Stomach smooth muscle (tissue), 2 donors: ENCODE measurements at regions not wholly inside any gene's neighbourhood (a gene's known extent, or its start where the extent isn't known, plus 50 kb on each side); places are given as distances from the start of the nearest gene placed in this dataset.

Experiments used
- H3K27ac ChIP-seq: one replicate; pipeline ENCODE4 v1.7.0; 2013; ENCODE audit warnings: mild to moderate bottlenecking, low read length, inconsistent platforms
- H3K27me3 ChIP-seq, 2 donors: one replicate each; pipeline ENCODE4 v1.7.0; 2013; ENCODE audit warnings: low read length in 2 of 2; ENCODE audit not compliant: insufficient read depth in 2 of 2, control insufficient read depth in 1 of 2
- H3K36me3 ChIP-seq, 2 donors: one replicate each; pipeline ENCODE4 v1.7.0; 2013; ENCODE audit warnings: low read length in 2 of 2; ENCODE audit not compliant: control insufficient read depth in 2 of 2, insufficient read depth in 2 of 2
- H3K4me1 ChIP-seq: one replicate; pipeline ENCODE4 v1.7.0; 2013; ENCODE audit warnings: low read length; ENCODE audit not compliant: control insufficient read depth, insufficient read depth
- H3K4me3 ChIP-seq, 2 donors: one replicate each; pipeline ENCODE4 v1.7.0; 2013; ENCODE audit warnings: low read length in 2 of 2
- H3K9ac ChIP-seq, 2 donors: one replicate each; pipeline ENCODE4 v1.7.0; 2013; ENCODE audit warnings: low read length in 2 of 2, mild to moderate bottlenecking in 1 of 2
- H3K9me3 ChIP-seq, 2 donors: one replicate each; pipeline ENCODE4 v1.7.0; 2013; ENCODE audit warnings: low read length in 2 of 2; ENCODE audit not compliant: control insufficient read depth in 2 of 2
- donor health status: healthy.
- donor health status: Pancreatic carcinoma.

DNA sequence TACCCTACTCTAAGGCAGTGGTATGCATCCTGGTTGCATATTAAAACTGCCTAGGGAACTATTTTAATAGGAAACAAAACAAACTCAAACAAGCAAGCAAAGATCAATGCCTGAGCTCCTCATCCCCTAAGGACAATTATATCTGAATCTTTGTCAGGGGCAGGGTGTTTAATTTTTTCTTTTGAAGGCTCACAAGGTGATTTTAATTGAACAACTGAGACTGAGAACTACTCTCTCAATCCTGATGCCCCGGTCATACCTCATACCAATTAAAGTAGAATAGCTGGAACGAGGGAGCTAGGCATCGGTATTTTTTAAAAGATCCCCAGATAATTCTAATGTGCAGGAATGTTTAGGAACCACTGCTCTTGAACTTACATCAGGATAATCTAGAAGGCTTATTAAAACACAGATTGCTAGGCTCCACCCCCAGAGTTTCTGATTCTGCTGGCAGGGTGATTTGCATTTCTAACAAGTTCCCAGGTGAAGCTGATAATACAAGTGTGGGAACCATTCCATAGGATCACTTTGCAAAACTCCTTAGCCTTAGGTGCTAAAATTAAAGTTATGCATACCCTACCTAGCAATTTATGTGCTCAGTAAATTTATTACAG is 416.5 kb downstream of the GUCY1A2 start:
- Histone ChIP-seq H3K36me3 (no peaks in the 10 kb centered on the region), H3K4me1 (no peaks in the 10 kb centered on the region), H3K4me3 (no peak overlapping the region), H3K27ac (no peak overlapping the region), H3K9ac (no peak overlapping the region), H3K9me3 (no peaks in the 10 kb centered on the region), H3K27me3 (no peaks in the 10 kb centered on the region)

DNA sequence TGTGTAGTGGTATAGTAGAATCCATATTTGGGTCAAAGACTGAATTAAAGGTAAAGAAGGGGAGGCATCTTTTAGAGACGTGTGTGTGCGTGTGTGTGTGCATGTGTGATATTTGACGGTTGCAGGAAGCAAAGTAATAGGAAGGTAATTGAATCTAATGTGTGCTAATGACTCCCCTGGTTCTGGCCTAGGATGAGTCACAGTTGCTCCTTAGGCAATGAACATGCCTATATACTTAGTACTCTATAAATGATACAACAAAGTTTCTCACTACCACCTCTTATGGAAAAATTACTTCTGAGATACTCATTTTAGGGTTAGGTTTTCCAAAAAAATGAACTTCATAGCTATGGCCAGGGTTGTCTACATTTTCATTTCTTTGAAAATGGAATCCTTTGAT is 409.6 kb downstream of the GUCY1A2 start:
- Histone ChIP-seq H3K36me3 (no peaks in the 10 kb centered on the region), H3K27ac (no peak overlapping the region), H3K4me3 (no peak overlapping the region), H3K9me3 (no peaks in the 10 kb centered on the region), H3K27me3 (no peaks in the 10 kb centered on the region), H3K4me1 (no peaks in the 10 kb centered on the region), H3K9ac (no peak overlapping the region)

DNA sequence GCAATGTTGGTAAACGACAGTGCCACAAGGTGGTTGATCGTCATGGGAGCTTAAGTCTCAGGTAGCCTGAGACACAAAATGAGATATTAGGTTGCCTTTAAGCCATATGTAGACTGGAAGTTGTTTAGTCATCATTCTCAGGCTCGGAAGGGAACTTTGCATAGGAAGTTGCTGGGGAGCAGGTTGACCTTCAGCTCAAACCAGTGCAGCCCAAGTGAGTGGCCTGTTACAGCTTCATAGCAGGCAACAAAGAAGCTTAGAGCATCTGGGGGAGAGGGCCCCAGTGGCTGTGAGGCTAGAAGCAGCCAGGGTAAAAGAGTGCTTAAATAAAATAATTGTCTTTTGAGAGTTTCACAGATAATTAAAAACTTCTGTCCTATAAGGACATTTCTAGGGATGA is 404.0 kb downstream of the GUCY1A2 start:
- Histone ChIP-seq H3K4me3 (no peak overlapping the region), H3K4me1 (no peaks in the 10 kb centered on the region), H3K27me3 (no peaks in the 10 kb centered on the region), H3K9ac (no peak overlapping the region), H3K9me3 (no peaks in the 10 kb centered on the region), H3K36me3 (no peaks in the 10 kb centered on the region), H3K27ac (no peak overlapping the region)

DNA sequence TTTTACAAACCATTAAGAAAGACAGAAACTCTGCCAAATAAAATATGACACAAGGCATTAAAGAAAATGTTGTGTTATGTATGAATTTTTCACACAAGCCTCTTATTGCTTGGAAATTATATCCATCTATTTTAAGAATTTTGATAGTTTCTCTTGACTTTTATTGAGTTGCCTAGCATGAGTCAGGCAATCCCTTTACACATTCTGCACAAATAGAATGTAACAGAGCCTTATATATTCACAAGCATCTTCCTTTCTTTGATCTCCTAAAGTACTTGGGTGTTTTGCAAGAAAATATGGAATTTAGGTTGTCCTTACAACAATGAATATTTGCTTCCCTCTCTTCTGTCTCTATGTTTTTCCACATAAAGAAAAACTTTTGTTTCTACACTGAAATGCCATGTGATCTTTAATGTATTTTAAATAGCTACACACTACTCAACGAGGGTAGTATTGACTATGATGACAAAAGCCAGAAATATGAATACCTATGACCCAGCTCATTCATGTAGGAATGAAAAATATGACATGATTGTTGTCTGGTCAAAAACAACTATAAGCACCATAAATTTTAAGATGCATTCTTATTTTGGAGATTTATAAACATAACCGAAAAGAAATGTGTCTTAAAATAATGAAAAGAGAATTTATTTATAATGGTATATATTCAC is 398.8 kb downstream of the GUCY1A2 start:
- H3K36me3 ChIP-seq: no peaks in the 10 kb centered on the region
- no peaks in the 10 kb centered on the region for H3K27me3 ChIP-seq
- H3K9me3 ChIP-seq: no peaks in the 10 kb centered on the region
- no peak overlapping the region for H3K27ac ChIP-seq
- no peak overlapping the region for H3K9ac ChIP-seq
- no peaks in the 10 kb centered on the region for H3K4me1 ChIP-seq
- H3K4me3 ChIP-seq: no peak overlapping the region

DNA sequence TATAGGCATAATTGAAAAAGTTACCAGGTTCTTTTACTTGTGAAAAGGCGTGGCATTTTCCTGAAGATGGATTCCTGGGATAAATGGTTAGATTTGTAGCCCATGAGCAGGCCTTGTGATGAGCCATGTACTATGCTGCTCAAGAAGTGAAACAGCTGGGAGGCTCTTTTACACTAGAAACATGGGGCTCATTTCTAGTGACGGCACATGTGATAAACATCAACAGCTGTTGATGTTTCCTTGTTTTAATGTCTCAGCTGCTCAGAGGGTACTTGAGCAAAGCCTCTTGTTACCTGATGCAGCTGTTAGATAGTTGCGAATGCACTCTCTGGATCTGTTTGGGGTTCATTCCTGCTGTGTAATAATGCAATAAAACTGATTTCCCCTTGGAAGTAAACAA is 396.8 kb downstream of the GUCY1A2 start:
- no peaks in the 10 kb centered on the region for H3K9me3 ChIP-seq
- H3K4me1 ChIP-seq: no peaks in the 10 kb centered on the region
- H3K27ac ChIP-seq: no peak overlapping the region
- no peaks in the 10 kb centered on the region for H3K36me3 ChIP-seq
- no peak overlapping the region for H3K9ac ChIP-seq
- H3K27me3 ChIP-seq: no peaks in the 10 kb centered on the region
- no peak overlapping the region for H3K4me3 ChIP-seq
